Psoas muscle (tissue), 7 donors: ENCODE measurements at regions not wholly inside any gene's neighbourhood (a gene's known extent, or its start where the extent isn't known, plus 50 kb on each side); places are given as distances from the start of the nearest gene placed in this dataset.

Experiments
- ATAC-seq, 4 donors: fragments of 200-7000 bp; cut with Tn5 transposase; one replicate each; pipeline ENCODE4 v1.9.1; 2020; ENCODE audit warnings: moderate library complexity in 3 of 4, mild to moderate bottlenecking in 2 of 4
- DNase-seq, 2 donors: peaks; one replicate each; pipeline ENCODE4 v3.0.0-alpha.2; 2020
- H3K27ac ChIP-seq: fragments of 200-600 bp; one replicate; pipeline ENCODE4 v1.8.0; 2022
- H3K27me3 ChIP-seq, 3 donors: fragments of 200-600 bp in 1 of 3; one replicate each; pipeline versions ENCODE4 v1.6.1 to v1.8.0; 2013 to 2022; ENCODE audit warnings: low read length in 2 of 3, mild to moderate bottlenecking in 2 of 3, moderate library complexity in 1 of 3; ENCODE audit not compliant: insufficient read depth in 3 of 3
- H3K36me3 ChIP-seq, 2 donors: fragments of 200-600 bp in 1 of 2; one replicate each; pipeline versions ENCODE4 v1.6.1 to v1.8.0; 2013 to 2022; ENCODE audit warnings: low read depth in 1 of 2, mild to moderate bottlenecking in 1 of 2, moderate library complexity in 1 of 2; ENCODE audit not compliant: insufficient read depth in 1 of 2
- H3K4me1 ChIP-seq: fragments of 200-600 bp; one replicate; pipeline ENCODE4 v1.8.0; 2022
- H3K4me3 ChIP-seq: fragments of 200-600 bp; one replicate; pipeline ENCODE4 v1.8.0; 2022; ENCODE audit warnings: mild to moderate bottlenecking
- H3K9me3 ChIP-seq: fragments of 200-600 bp; one replicate; pipeline ENCODE4 v1.8.0; 2022
- CTCF ChIP-seq: fragments of 200-600 bp; IDR thresholded peaks from one replicate; pipeline ENCODE4 v1.8.0; 2022; ENCODE audit warnings: antibody characterized with exemption
- WGBS, 3 donors: extraction: QIAGEN DNeasy Blood & Tissue Kit; methylation state at CpG; one replicate each; pipeline versions ENCODE4 v1.1.6 to v1.1.7; 2013; 5-methylcytosine and 5-hydroxymethylcytosine counted together
- intact Hi-C, 2 donors: fragments of 100-400 bp; cut with DNase I; formaldehyde crosslinking; loops; one replicate each; pipeline versions ENCODE4 v1.11.0 to v1.14.2; 2022
- donor health status: healthy with polysubstance abuse.
- donor health status: DM: no; HTN: no; CAD: no; lungs with moderate emphysema.
- donor health status: Bipolar disorder and iron deficiency.
- donor health status: healthy.
- donor health status: DM: yes; HTN: yes; CAD: no.
- donor health status: DM: no; HTN: no; CAD: no.
- donor health status: DM: yes; HTN: yes; CAD: no.

- Histone ChIP-seq H3K27ac (no peak overlapping the region), H3K9me3 (no peaks in the 10 kb centered on the region), H3K4me3 (no peak overlapping the region), H3K27me3 (no peaks in the 10 kb centered on the region), H3K4me1 (no peaks in the 10 kb centered on the region), H3K36me3 (no peaks in the 10 kb centered on the region)
- intact Hi-C loops, result no loop called here
- no peak for ATAC-seq
- no peak for DNase-seq
- TF ChIP-seq CTCF, result no peak
- WGBS, 3 donors, result 82 to 88% (median 88%) methylated on average over 7 of the region's 7 CpGs
These were observed 160.0 kb downstream of the RAB11FIP2 start for GRCh38 chr10:117886766-117887165.

GRCh38 chr10:117889664-117890063 is 157.1 kb downstream of the RAB11FIP2 start:
- ATAC-seq, result no peak
- intact Hi-C loops, result no loop called here
- DNase-seq, result no peak
- TF ChIP-seq CTCF, result no peak
- Histone ChIP-seq H3K4me3 (no peak overlapping the region), H3K36me3 (no peaks in the 10 kb centered on the region), H3K27me3 (peaks cover 0 to 2% (median 0%) of the 10 kb centered on the region in 3 donors), H3K4me1 (no peaks in the 10 kb centered on the region), H3K27ac (no peak overlapping the region), H3K9me3 (no peaks in the 10 kb centered on the region)
- 80 to 87% (median 84%) methylated on average over 4 of the region's 4 CpGs for WGBS, 3 donors

GRCh38 chr10:117892681-117893220 is 154.0 kb downstream of the RAB11FIP2 start:
- no peaks in the 10 kb centered on the region for H3K4me1 ChIP-seq
- intact Hi-C loops, result no loop called here
- H3K27ac ChIP-seq, result no peak overlapping the region
- H3K36me3 ChIP-seq, result no peaks in the 10 kb centered on the region
- H3K9me3 ChIP-seq, result no peaks in the 10 kb centered on the region
- ATAC-seq, result no peak
- no peak overlapping the region for H3K4me3 ChIP-seq
- WGBS, 3 donors, result 68 to 76% (median 69%) methylated on average over 2 of the region's 2 CpGs
- DNase-seq, result no peak
- H3K27me3 ChIP-seq, result peaks cover 0 to 2% (median 2%) of the 10 kb centered on the region in 3 donors
- no peak for TF ChIP-seq CTCF

GRCh38 chr10:117894339-117894738 is 152.4 kb downstream of the RAB11FIP2 start:
- Histone ChIP-seq H3K36me3 (no peaks in the 10 kb centered on the region), H3K9me3 (no peaks in the 10 kb centered on the region), H3K27me3 (peaks cover 0 to 2% (median 2%) of the 10 kb centered on the region in 3 donors), H3K27ac (no peak overlapping the region), H3K4me3 (no peak overlapping the region), H3K4me1 (no peaks in the 10 kb centered on the region)
- WGBS, 3 donors, result 65 to 69% (median 67%) methylated on average over 3 of the region's 3 CpGs
- DNase-seq (no peak), ATAC-seq (no peak)
- intact Hi-C loops, result no loop called here
- no peak for TF ChIP-seq CTCF

- no peak for DNase-seq
- Histone ChIP-seq H3K4me1 (no peaks in the 10 kb centered on the region), H3K9me3 (no peaks in the 10 kb centered on the region), H3K36me3 (no peaks in the 10 kb centered on the region), H3K27me3 (peaks cover 0 to 2% (median 2%) of the 10 kb centered on the region in 3 donors), H3K4me3 (no peak overlapping the region), H3K27ac (no peak overlapping the region)
- no peak for ATAC-seq
- TF ChIP-seq CTCF, result no peak
- 74 to 78% (median 77%) methylated on average over 3 of the region's 3 CpGs for WGBS, 3 donors
- intact Hi-C loops, result no loop called here
These were observed 150.2 kb downstream of the RAB11FIP2 start for GRCh38 chr10:117896517-117896916.
